ENCODE measurements at regions not wholly inside any gene's neighbourhood (a gene's known extent, or its start where the extent isn't known, plus 50 kb on each side); places are given as distances from the start of the nearest gene placed in this dataset.

- DNase-seq: no peak
These were observed 202.4 kb downstream of the SH2D4B start for GRCh38 chr10:80739963-80740715.

GRCh38 chr10:80741278-80741677, 203.6 kb downstream of the SH2D4B start:
- Histone ChIP-seq H3K4me3 (ENCODE audit: insufficient read depth, low read depth, low read length, poor library complexity, severe bottlenecking) (no peak overlapping the region), H3K27me3 (replicated peaks; ENCODE audit: control insufficient read depth, insufficient read depth, low read length, poor library complexity, severe bottlenecking) (no peaks in the 10 kb centered on the region), H3K9me3 (ENCODE audit: control insufficient read depth, low read length) (no peaks in the 10 kb centered on the region), H3K36me3 (ENCODE audit: control insufficient read depth, insufficient read depth, low read length) (no peaks in the 10 kb centered on the region), H3K4me1 (ENCODE audit: control insufficient read depth, insufficient read depth, low read length, poor library complexity, severe bottlenecking) (no peaks in the 10 kb centered on the region), H3K27ac (ENCODE audit: insufficient read depth, low read length, poor library complexity, severe bottlenecking) (no peak overlapping the region)
- DNase-seq: no peak

More at GRCh38 chr10:80739963-80740715, 202.4 kb downstream of the SH2D4B start:
- no peak overlapping the region for H3K27ac ChIP-seq (ENCODE audit: insufficient read depth, low read length, poor library complexity, severe bottlenecking)
- H3K27me3 ChIP-seq (replicated peaks; ENCODE audit: control insufficient read depth, insufficient read depth, low read length, poor library complexity, severe bottlenecking): no peaks in the 10 kb centered on the region
- H3K36me3 ChIP-seq (ENCODE audit: control insufficient read depth, insufficient read depth, low read length): no peaks in the 10 kb centered on the region
- H3K4me1 ChIP-seq (ENCODE audit: control insufficient read depth, insufficient read depth, low read length, poor library complexity, severe bottlenecking): no peaks in the 10 kb centered on the region
- no peaks in the 10 kb centered on the region for H3K9me3 ChIP-seq (ENCODE audit: control insufficient read depth, low read length)
- H3K4me3 ChIP-seq (ENCODE audit: insufficient read depth, low read depth, low read length, poor library complexity, severe bottlenecking): no peak overlapping the region

GRCh38 chr10:80750268-80750667, 212.6 kb downstream of the SH2D4B start:
- Histone ChIP-seq H3K27me3 (replicated peaks; ENCODE audit: control insufficient read depth, insufficient read depth, low read length, poor library complexity, severe bottlenecking) (no peaks in the 10 kb centered on the region), H3K27ac (ENCODE audit: insufficient read depth, low read length, poor library complexity, severe bottlenecking) (no peak overlapping the region), H3K36me3 (ENCODE audit: control insufficient read depth, insufficient read depth, low read length) (no peaks in the 10 kb centered on the region), H3K4me1 (ENCODE audit: control insufficient read depth, insufficient read depth, low read length, poor library complexity, severe bottlenecking) (no peaks in the 10 kb centered on the region), H3K4me3 (ENCODE audit: insufficient read depth, low read depth, low read length, poor library complexity, severe bottlenecking) (no peak overlapping the region), H3K9me3 (ENCODE audit: control insufficient read depth, low read length) (no peaks in the 10 kb centered on the region)
- DNase-seq: no peak

GRCh38 chr10:80751940-80752339, 214.2 kb downstream of the SH2D4B start:
- H3K27me3 ChIP-seq (replicated peaks; ENCODE audit: control insufficient read depth, insufficient read depth, low read length, poor library complexity, severe bottlenecking): no peaks in the 10 kb centered on the region

GRCh38 chr10:80753612-80754011, 215.9 kb downstream of the SH2D4B start:
- Histone ChIP-seq H3K27me3 (replicated peaks; ENCODE audit: control insufficient read depth, insufficient read depth, low read length, poor library complexity, severe bottlenecking) (no peaks in the 10 kb centered on the region), H3K27ac (ENCODE audit: insufficient read depth, low read length, poor library complexity, severe bottlenecking) (no peak overlapping the region)

More at GRCh38 chr10:80751940-80752339, 214.2 kb downstream of the SH2D4B start:
- Histone ChIP-seq H3K9me3 (ENCODE audit: control insufficient read depth, low read length) (no peaks in the 10 kb centered on the region), H3K36me3 (ENCODE audit: control insufficient read depth, insufficient read depth, low read length) (no peaks in the 10 kb centered on the region), H3K4me1 (ENCODE audit: control insufficient read depth, insufficient read depth, low read length, poor library complexity, severe bottlenecking) (no peaks in the 10 kb centered on the region), H3K4me3 (ENCODE audit: insufficient read depth, low read depth, low read length, poor library complexity, severe bottlenecking) (no peak overlapping the region), H3K27ac (ENCODE audit: insufficient read depth, low read length, poor library complexity, severe bottlenecking) (no peak overlapping the region)
- DNase-seq: no peak

GRCh38 chr10:80755893-80756292, 218.2 kb downstream of the SH2D4B start:
- H3K27me3 ChIP-seq (replicated peaks; ENCODE audit: control insufficient read depth, insufficient read depth, low read length, poor library complexity, severe bottlenecking): no peaks in the 10 kb centered on the region
- H3K4me3 ChIP-seq (ENCODE audit: insufficient read depth, low read depth, low read length, poor library complexity, severe bottlenecking): no peak overlapping the region
- no peaks in the 10 kb centered on the region for H3K9me3 ChIP-seq (ENCODE audit: control insufficient read depth, low read length)
- H3K27ac ChIP-seq (ENCODE audit: insufficient read depth, low read length, poor library complexity, severe bottlenecking): no peak overlapping the region
- DNase-seq: no peak
- no peaks in the 10 kb centered on the region for H3K4me1 ChIP-seq (ENCODE audit: control insufficient read depth, insufficient read depth, low read length, poor library complexity, severe bottlenecking)
- H3K36me3 ChIP-seq (ENCODE audit: control insufficient read depth, insufficient read depth, low read length): no peaks in the 10 kb centered on the region

More at GRCh38 chr10:80753612-80754011, 215.9 kb downstream of the SH2D4B start:
- H3K4me3 ChIP-seq (ENCODE audit: insufficient read depth, low read depth, low read length, poor library complexity, severe bottlenecking): no peak overlapping the region
- no peaks in the 10 kb centered on the region for H3K9me3 ChIP-seq (ENCODE audit: control insufficient read depth, low read length)
- DNase-seq: no peak
- H3K36me3 ChIP-seq (ENCODE audit: control insufficient read depth, insufficient read depth, low read length): no peaks in the 10 kb centered on the region
- H3K4me1 ChIP-seq (ENCODE audit: control insufficient read depth, insufficient read depth, low read length, poor library complexity, severe bottlenecking): no peaks in the 10 kb centered on the region

- no peak overlapping the region for H3K4me3 ChIP-seq (ENCODE audit: insufficient read depth, low read depth, low read length, poor library complexity, severe bottlenecking)
- no peaks in the 10 kb centered on the region for H3K27me3 ChIP-seq (replicated peaks; ENCODE audit: control insufficient read depth, insufficient read depth, low read length, poor library complexity, severe bottlenecking)
- H3K36me3 ChIP-seq (ENCODE audit: control insufficient read depth, insufficient read depth, low read length): no peaks in the 10 kb centered on the region
- no peak overlapping the region for H3K27ac ChIP-seq (ENCODE audit: insufficient read depth, low read length, poor library complexity, severe bottlenecking)
- H3K9me3 ChIP-seq (ENCODE audit: control insufficient read depth, low read length): no peaks in the 10 kb centered on the region
- DNase-seq: no peak
- no peaks in the 10 kb centered on the region for H3K4me1 ChIP-seq (ENCODE audit: control insufficient read depth, insufficient read depth, low read length, poor library complexity, severe bottlenecking)
These were observed 222.0 kb downstream of the SH2D4B start for GRCh38 chr10:80759693-80760092.

GRCh38 chr10:80760914-80761371, 223.2 kb downstream of the SH2D4B start:
- Histone ChIP-seq H3K36me3 (ENCODE audit: control insufficient read depth, insufficient read depth, low read length) (no peaks in the 10 kb centered on the region), H3K4me1 (ENCODE audit: control insufficient read depth, insufficient read depth, low read length, poor library complexity, severe bottlenecking) (no peaks in the 10 kb centered on the region), H3K4me3 (ENCODE audit: insufficient read depth, low read depth, low read length, poor library complexity, severe bottlenecking) (no peak overlapping the region), H3K9me3 (ENCODE audit: control insufficient read depth, low read length) (no peaks in the 10 kb centered on the region), H3K27ac (ENCODE audit: insufficient read depth, low read length, poor library complexity, severe bottlenecking) (no peak overlapping the region), H3K27me3 (replicated peaks; ENCODE audit: control insufficient read depth, insufficient read depth, low read length, poor library complexity, severe bottlenecking) (no peaks in the 10 kb centered on the region)
- DNase-seq: no peak

GRCh38 chr10:80767963-80768362, 230.3 kb downstream of the SH2D4B start:
- peaks cover 5% of the 10 kb centered on the region for H3K27me3 ChIP-seq (replicated peaks; ENCODE audit: control insufficient read depth, insufficient read depth, low read length, poor library complexity, severe bottlenecking)

GRCh38 chr10:80769700-80770160, 232.0 kb downstream of the SH2D4B start:
- peaks cover 5% of the 10 kb centered on the region for H3K27me3 ChIP-seq (replicated peaks; ENCODE audit: control insufficient read depth, insufficient read depth, low read length, poor library complexity, severe bottlenecking)
- H3K27ac ChIP-seq (ENCODE audit: insufficient read depth, low read length, poor library complexity, severe bottlenecking): no peak overlapping the region
- H3K4me1 ChIP-seq (ENCODE audit: control insufficient read depth, insufficient read depth, low read length, poor library complexity, severe bottlenecking): no peaks in the 10 kb centered on the region
- no peak overlapping the region for H3K4me3 ChIP-seq (ENCODE audit: insufficient read depth, low read depth, low read length, poor library complexity, severe bottlenecking)
- DNase-seq: no peak
- H3K9me3 ChIP-seq (ENCODE audit: control insufficient read depth, low read length): no peaks in the 10 kb centered on the region
- no peaks in the 10 kb centered on the region for H3K36me3 ChIP-seq (ENCODE audit: control insufficient read depth, insufficient read depth, low read length)

More at GRCh38 chr10:80767963-80768362, 230.3 kb downstream of the SH2D4B start:
- no peaks in the 10 kb centered on the region for H3K9me3 ChIP-seq (ENCODE audit: control insufficient read depth, low read length)
- DNase-seq: no peak
- no peak overlapping the region for H3K27ac ChIP-seq (ENCODE audit: insufficient read depth, low read length, poor library complexity, severe bottlenecking)
- no peak overlapping the region for H3K4me3 ChIP-seq (ENCODE audit: insufficient read depth, low read depth, low read length, poor library complexity, severe bottlenecking)
- no peaks in the 10 kb centered on the region for H3K4me1 ChIP-seq (ENCODE audit: control insufficient read depth, insufficient read depth, low read length, poor library complexity, severe bottlenecking)
- H3K36me3 ChIP-seq (ENCODE audit: control insufficient read depth, insufficient read depth, low read length): no peaks in the 10 kb centered on the region

Measured in effector memory CD4-positive, alpha-beta T cell (primary cell).